ENCODE measurements at regions not wholly inside any gene's neighbourhood (a gene's known extent, or its start where the extent isn't known, plus 50 kb on each side); places are given as distances from the start of the nearest gene placed in this dataset.

- TF ChIP-seq CTCF (IDR thresholded peaks at IDR 0.05) (no peak), HMGXB4 (CRISPR knock-in tag; IDR thresholded peaks at IDR 0.05) (no peak), ATF3 (CRISPR knock-in tag; conservative IDR thresholded peaks at IDR 0.05) (no peak), RELA (CRISPR knock-in tag; IDR thresholded peaks at IDR 0.05; ENCODE audit: borderline replicate concordance) (no peak), CREB1 (CRISPR knock-in tag; IDR thresholded peaks at IDR 0.05) (no peak), ZBTB43 (CRISPR knock-in tag; IDR thresholded peaks at IDR 0.05) (no peak)
These were observed 110.2 kb downstream of the NEDD1 start for GRCh38 chr12:97017213-97017612.

Measured in WTC11 (cell line).